ENCODE measurements at regions not wholly inside any gene's neighbourhood (a gene's known extent, or its start where the extent isn't known, plus 50 kb on each side); places are given as distances from the start of the nearest gene placed in this dataset.

DNA sequence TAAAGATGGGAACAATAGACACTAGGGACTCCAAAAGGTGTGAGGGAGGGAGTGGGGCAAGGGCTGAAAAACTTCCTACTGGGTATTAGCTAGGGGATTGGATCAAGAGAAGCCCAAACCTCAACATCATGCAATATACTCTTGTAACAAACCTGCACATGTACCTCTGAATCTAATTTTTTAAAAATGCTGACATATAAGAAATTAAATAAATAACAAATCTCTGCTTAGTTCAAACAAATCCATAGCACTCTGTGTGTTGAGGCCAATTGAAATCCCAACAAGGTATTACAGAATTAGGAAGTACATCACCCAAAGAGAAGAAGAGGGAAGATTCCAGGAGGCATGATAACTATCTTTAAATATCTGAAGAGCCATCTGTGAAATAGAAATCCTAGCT, 55.4 kb upstream of the CDH20 start:
- no peak for DNase-seq

DNA sequence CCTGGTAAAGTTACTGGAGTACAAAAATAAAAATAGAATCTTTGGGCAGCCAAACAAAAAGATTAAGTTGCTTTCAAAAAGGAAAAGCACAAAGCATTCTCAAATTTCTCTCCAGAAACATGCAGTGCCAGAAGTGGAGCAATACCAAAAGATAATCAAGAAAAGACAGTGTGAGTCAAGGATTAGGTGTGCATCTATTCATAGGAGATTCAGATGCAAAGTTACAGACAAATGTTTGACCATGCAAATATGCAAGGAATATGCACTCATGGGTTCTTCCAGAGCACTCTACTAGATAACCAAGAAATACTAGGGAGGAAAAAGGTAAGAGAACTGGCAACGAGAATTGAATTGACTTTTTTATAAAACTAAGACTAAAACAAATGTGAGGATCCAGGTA, 51.8 kb upstream of the CDH20 start:
- no peak for DNase-seq

DNA sequence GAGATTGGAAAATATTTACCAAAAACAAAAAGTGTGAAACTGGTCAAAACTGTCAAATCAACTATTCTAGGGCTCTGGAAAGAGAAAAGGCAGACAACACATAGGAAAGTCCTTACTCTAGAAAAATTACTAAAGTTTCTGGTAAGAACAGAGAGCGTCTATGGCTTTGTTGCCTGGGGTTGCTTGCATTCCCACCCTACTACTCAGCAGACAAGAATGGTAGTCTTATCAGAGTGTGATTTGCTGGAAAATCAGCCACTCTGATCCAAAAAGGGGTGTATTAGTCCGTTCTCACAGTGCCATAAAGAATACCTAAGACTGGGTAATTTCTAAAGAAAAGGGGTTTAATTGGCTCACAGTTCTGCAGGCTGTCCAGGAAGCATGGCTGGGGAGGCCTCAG, 50.3 kb upstream of the CDH20 start:
- no peak for DNase-seq
